ENCODE measurements at regions not wholly inside any gene's neighbourhood (a gene's known extent, or its start where the extent isn't known, plus 50 kb on each side); places are given as distances from the start of the nearest gene placed in this dataset.

- DNase-seq, result no peak
Measured at GRCh38 chr17:74150428-74151025, 53.0 kb upstream of the RPL38 start.

- no peak for DNase-seq
Measured at GRCh38 chr17:74151551-74152315, 51.7 kb upstream of the RPL38 start.

GRCh38 chr17:74152591-74153455 lies 50.7 kb upstream of the RPL38 start:
- DNase-seq, result no peak

- no peak for DNase-seq
Measured at GRCh38 chr17:74153456-74153810, 50.0 kb upstream of the RPL38 start.

Data from right hindlimb (tissue), 1 donor.